ENCODE measurements at regions not wholly inside any gene's neighbourhood (a gene's known extent, or its start where the extent isn't known, plus 50 kb on each side); places are given as distances from the start of the nearest gene placed in this dataset.

GRCh38 chr5:164962329-164962961 is 1457.0 kb downstream of the MAT2B start:
- Mint-ChIP-seq H3K9me3 (peaks cover 3% of the 10 kb centered on the region), H3K27ac (no peak overlapping the region), H3K27me3 (no peaks in the 10 kb centered on the region), H3K36me3 (no peaks in the 10 kb centered on the region), H3K4me3 (no peak overlapping the region), H3K4me1 (no peaks in the 10 kb centered on the region)
- no peak for DNase-seq

DNA sequence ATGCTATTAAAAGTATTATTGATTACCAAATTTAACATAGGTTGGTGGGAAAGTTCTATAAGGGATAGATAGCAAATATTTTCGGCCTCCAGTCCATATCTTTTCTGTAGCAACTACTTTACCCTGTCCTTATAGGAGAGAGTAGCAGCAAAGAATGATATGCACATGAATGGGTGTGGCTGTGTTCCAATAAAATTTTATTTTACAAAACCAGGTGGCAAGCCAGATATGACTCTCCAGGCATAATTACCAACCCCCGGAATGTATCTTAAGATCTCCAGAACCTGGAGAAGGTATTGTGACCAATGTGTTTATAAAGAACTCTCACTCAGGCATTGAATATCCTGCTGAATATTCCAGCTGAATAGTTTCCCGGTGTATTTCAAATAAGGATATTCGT is 1461.2 kb downstream of the MAT2B start:
- no peak for DNase-seq
- Mint-ChIP-seq H3K4me3 (no peak overlapping the region), H3K27me3 (no peaks in the 10 kb centered on the region), H3K9me3 (no peaks in the 10 kb centered on the region), H3K36me3 (no peaks in the 10 kb centered on the region), H3K4me1 (no peaks in the 10 kb centered on the region), H3K27ac (no peak overlapping the region)

- no peak overlapping the region for H3K4me3 Mint-ChIP-seq
These were observed 1461.9 kb downstream of the MAT2B start for GRCh38 chr5:164967354-164967753.

GRCh38 chr5:164972973-164973372 is 1467.6 kb downstream of the MAT2B start:
- Mint-ChIP-seq H3K36me3 (no peaks in the 10 kb centered on the region), H3K4me1 (no peaks in the 10 kb centered on the region), H3K27ac (no peak overlapping the region), H3K4me3 (no peak overlapping the region), H3K9me3 (peaks cover 19% of the 10 kb centered on the region), H3K27me3 (no peaks in the 10 kb centered on the region)
- no peak for DNase-seq

More at GRCh38 chr5:164967354-164967753, 1461.9 kb downstream of the MAT2B start:
- Mint-ChIP-seq H3K36me3 (no peaks in the 10 kb centered on the region), H3K27ac (no peak overlapping the region), H3K27me3 (no peaks in the 10 kb centered on the region), H3K4me1 (no peaks in the 10 kb centered on the region), H3K9me3 (no peaks in the 10 kb centered on the region)
- DNase-seq: no peak

DNA sequence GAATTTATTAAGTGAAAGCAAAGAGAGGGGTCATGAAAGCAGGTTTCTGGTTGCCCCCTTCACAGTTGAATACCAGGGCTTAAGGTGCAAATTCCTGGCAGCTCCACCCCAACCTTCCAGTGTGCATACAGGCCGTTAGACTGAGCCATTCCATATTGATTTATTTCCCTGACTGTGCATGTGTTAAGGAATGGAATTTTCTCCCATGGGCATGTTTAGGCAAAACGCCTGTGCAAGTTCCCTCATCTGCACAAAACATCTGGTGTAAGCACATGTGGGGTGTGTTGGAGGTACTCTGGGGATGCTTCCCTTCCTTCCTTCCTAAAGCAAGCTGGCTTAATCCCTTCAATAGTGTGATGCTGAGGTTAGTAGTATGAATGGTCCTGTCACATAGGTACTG is 1470.6 kb downstream of the MAT2B start:
- H3K27me3 Mint-ChIP-seq: no peaks in the 10 kb centered on the region
- no peak for DNase-seq
- no peak overlapping the region for H3K27ac Mint-ChIP-seq
- no peaks in the 10 kb centered on the region for H3K36me3 Mint-ChIP-seq
- peaks cover 22% of the 10 kb centered on the region for H3K9me3 Mint-ChIP-seq
- H3K4me1 Mint-ChIP-seq: no peaks in the 10 kb centered on the region
- H3K4me3 Mint-ChIP-seq: no peak overlapping the region

DNA sequence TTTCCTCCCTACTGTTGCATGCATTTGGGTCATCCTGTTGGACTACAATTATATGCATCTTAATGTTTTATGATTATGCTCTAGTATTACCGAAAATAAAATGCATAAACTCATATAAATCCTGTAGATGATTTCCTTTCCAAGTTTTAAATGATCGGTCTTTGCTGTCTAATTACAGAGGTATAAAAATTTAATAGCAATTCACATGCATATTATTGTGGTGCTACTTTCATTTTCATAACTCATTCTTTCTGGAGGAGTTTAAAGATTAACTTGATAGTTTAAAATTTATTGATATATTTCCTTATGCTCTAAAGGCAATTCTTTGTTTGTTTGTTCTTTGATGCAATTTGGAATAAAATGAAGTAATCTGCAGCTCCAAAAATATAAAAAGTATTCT is 1475.1 kb downstream of the MAT2B start:
- Mint-ChIP-seq H3K9me3 (peaks cover 14% of the 10 kb centered on the region), H3K27me3 (no peaks in the 10 kb centered on the region), H3K4me1 (no peaks in the 10 kb centered on the region), H3K36me3 (no peaks in the 10 kb centered on the region), H3K27ac (no peak overlapping the region), H3K4me3 (no peak overlapping the region)
- no peak for DNase-seq

DNA sequence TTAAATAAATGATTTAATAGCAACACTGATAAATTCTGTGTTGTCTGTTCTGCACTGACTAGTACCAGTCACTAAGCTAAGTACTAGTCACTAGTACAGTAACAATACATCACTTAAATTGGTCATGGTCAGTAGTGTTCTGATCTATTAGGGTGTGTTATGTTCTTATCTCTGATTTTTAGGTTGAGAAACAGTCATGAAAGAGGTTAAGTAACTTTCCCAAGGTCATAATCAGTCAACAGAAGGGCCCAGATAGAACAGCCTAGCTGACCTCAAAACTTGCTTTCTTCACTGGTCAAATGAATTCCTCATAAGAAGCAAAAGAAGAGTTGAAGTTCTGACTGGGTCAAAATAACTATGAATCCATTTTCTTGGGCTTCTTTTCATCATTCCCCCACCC is 1492.7 kb downstream of the MAT2B start:
- H3K4me3 Mint-ChIP-seq: no peak overlapping the region
- no peaks in the 10 kb centered on the region for H3K27me3 Mint-ChIP-seq
- no peak overlapping the region for H3K27ac Mint-ChIP-seq
- no peaks in the 10 kb centered on the region for H3K4me1 Mint-ChIP-seq
- H3K9me3 Mint-ChIP-seq: peaks cover 10% of the 10 kb centered on the region
- H3K36me3 Mint-ChIP-seq: no peaks in the 10 kb centered on the region
- no peak for DNase-seq

GRCh38 chr5:164998590-164998989 is 1493.2 kb downstream of the MAT2B start:
- Mint-ChIP-seq H3K27me3 (no peaks in the 10 kb centered on the region), H3K4me3 (no peak overlapping the region), H3K4me1 (no peaks in the 10 kb centered on the region), H3K36me3 (no peaks in the 10 kb centered on the region), H3K9me3 (peaks cover 7% of the 10 kb centered on the region), H3K27ac (no peak overlapping the region)
- DNase-seq: no peak

GRCh38 chr5:165000479-165001190 is 1495.2 kb downstream of the MAT2B start:
- no peaks in the 10 kb centered on the region for H3K36me3 Mint-ChIP-seq
- H3K9me3 Mint-ChIP-seq: peaks cover 5% of the 10 kb centered on the region
- no peaks in the 10 kb centered on the region for H3K4me1 Mint-ChIP-seq
- H3K4me3 Mint-ChIP-seq: no peak overlapping the region
- DNase-seq: no peak
- H3K27ac Mint-ChIP-seq: no peak overlapping the region
- H3K27me3 Mint-ChIP-seq: no peaks in the 10 kb centered on the region

GRCh38 chr5:165003283-165003682 is 1497.9 kb downstream of the MAT2B start:
- H3K27ac Mint-ChIP-seq: no peak overlapping the region
- H3K4me1 Mint-ChIP-seq: no peaks in the 10 kb centered on the region
- no peak overlapping the region for H3K4me3 Mint-ChIP-seq
- no peak for DNase-seq
- no peaks in the 10 kb centered on the region for H3K36me3 Mint-ChIP-seq
- H3K27me3 Mint-ChIP-seq: no peaks in the 10 kb centered on the region
- H3K9me3 Mint-ChIP-seq: peaks cover 4% of the 10 kb centered on the region

GRCh38 chr5:165004175-165004574 is 1498.8 kb downstream of the MAT2B start:
- H3K9me3 Mint-ChIP-seq: peaks cover 4% of the 10 kb centered on the region
- H3K4me1 Mint-ChIP-seq: no peaks in the 10 kb centered on the region
- H3K36me3 Mint-ChIP-seq: no peaks in the 10 kb centered on the region
- no peak overlapping the region for H3K4me3 Mint-ChIP-seq
- no peaks in the 10 kb centered on the region for H3K27me3 Mint-ChIP-seq
- no peak overlapping the region for H3K27ac Mint-ChIP-seq
- DNase-seq: no peak

- H3K27me3 Mint-ChIP-seq: no peaks in the 10 kb centered on the region
- no peak for DNase-seq
- peaks cover 2% of the 10 kb centered on the region for H3K9me3 Mint-ChIP-seq
- no peaks in the 10 kb centered on the region for H3K4me1 Mint-ChIP-seq
- no peak overlapping the region for H3K27ac Mint-ChIP-seq
- no peak overlapping the region for H3K4me3 Mint-ChIP-seq
- no peaks in the 10 kb centered on the region for H3K36me3 Mint-ChIP-seq
These were observed 1509.0 kb downstream of the MAT2B start for GRCh38 chr5:165014439-165014838.

- Mint-ChIP-seq H3K27me3 (no peaks in the 10 kb centered on the region), H3K4me1 (no peaks in the 10 kb centered on the region), H3K4me3 (no peak overlapping the region), H3K27ac (no peak overlapping the region), H3K36me3 (no peaks in the 10 kb centered on the region), H3K9me3 (peaks cover 2% of the 10 kb centered on the region)
- no peak for DNase-seq
These were observed 1509.7 kb downstream of the MAT2B start for GRCh38 chr5:165015126-165015525.

DNA sequence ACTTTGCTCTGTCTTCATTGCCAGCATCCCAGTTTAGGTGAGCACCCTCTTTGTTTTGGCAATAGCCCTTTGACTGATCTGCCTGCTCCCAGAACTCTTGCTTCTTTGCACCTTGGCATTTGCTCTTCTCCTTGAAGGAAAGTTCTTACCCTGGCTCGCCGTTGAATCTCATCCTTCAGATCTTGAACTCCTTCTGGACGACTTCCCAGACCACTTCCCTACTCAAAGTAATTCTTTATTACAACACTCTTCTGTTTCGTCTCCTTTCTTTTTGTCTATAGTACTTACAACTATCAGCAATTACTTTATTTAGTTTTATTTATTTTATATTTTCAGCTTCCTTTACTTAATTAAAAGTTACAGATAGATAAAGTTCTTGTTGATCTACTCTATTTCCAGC is 1510.1 kb downstream of the MAT2B start:
- no peak for DNase-seq
- Mint-ChIP-seq H3K27ac (no peak overlapping the region), H3K36me3 (no peaks in the 10 kb centered on the region), H3K4me1 (no peaks in the 10 kb centered on the region), H3K27me3 (no peaks in the 10 kb centered on the region), H3K9me3 (peaks cover 2% of the 10 kb centered on the region), H3K4me3 (no peak overlapping the region)

DNA sequence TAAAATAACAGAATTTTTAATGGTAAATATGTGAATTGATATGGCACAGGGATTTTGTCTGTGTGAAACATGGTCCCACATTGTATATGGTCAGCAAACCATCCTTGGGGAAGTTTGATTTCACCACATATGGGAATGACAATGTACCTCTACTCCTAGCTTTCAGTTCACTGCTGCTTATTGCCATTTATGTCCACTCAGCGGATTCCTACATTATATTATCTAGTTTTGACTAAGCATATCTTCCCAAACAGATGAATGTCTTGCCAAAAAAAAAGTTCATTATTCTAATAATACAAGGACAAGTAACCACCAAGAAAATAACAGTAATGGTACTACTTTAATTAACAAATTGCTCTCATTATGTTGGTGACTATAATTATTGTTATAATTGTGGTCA is 1521.6 kb downstream of the MAT2B start:
- Mint-ChIP-seq H3K9me3 (peaks cover 4% of the 10 kb centered on the region), H3K27me3 (no peaks in the 10 kb centered on the region), H3K4me3 (no peak overlapping the region), H3K4me1 (no peaks in the 10 kb centered on the region), H3K27ac (no peak overlapping the region), H3K36me3 (no peaks in the 10 kb centered on the region)
- DNase-seq: no peak

DNA sequence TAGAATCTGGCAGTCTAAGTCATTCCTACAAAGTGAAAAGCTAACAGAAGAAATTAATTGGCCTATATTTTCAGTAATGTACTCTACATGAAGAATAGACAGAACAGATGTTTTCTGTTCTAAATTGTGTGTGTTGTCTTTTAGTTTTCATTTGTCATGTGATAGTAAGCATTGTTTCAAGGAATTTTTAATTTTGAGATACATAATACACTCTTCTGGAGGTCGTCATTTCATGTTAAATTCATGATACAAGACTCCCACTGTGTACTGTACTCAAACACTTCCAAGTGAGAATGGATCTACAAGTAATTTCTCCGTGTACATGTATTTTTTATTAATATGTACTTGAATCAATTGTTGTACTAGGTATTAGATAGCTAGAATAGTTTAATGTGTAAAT is 1522.9 kb downstream of the MAT2B start:
- Mint-ChIP-seq H3K36me3 (no peaks in the 10 kb centered on the region), H3K9me3 (peaks cover 4% of the 10 kb centered on the region), H3K4me1 (no peaks in the 10 kb centered on the region), H3K27me3 (no peaks in the 10 kb centered on the region), H3K4me3 (no peak overlapping the region), H3K27ac (no peak overlapping the region)
- no peak for DNase-seq

All from activated naive CD8-positive, alpha-beta T cell treated with anti-CD3 and anti-CD28 coated beads for 36 hours (primary cell).